Adrenal gland (tissue), 9 donors: ENCODE measurements at regions not wholly inside any gene's neighbourhood (a gene's known extent, or its start where the extent isn't known, plus 50 kb on each side); places are given as distances from the start of the nearest gene placed in this dataset.

Experiments used
- DNase-seq, 7 donors: peaks; one replicate each; pipeline ENCODE4 v3.0.0-alpha.2; 2019 to 2020
- H3K27ac ChIP-seq, 5 donors: fragments of 200-600 bp; sonication (generic) in 4 of 5; 1 replicate in 3 of 5; 2 replicates in 2 of 5; pipeline versions ENCODE4 v1.5.1 to v1.8.0; 2016 to 2020; ENCODE audit warnings: mild to moderate bottlenecking in 1 of 5
- H3K27me3 ChIP-seq: fragments of 200-600 bp; 2 replicates; pipeline ENCODE4 v1.8.0; 2021
- H3K36me3 ChIP-seq, 2 donors: fragments of 200-600 bp; replicated peaks in 1 of 2; 1 replicate in 1 of 2; 2 replicates in 1 of 2; pipeline versions ENCODE4 v1.5.1 to v1.8.0; 2018 to 2022
- H3K4me1 ChIP-seq, 2 donors: fragments of 200-600 bp; replicated peaks in 1 of 2; 1 replicate in 1 of 2; 2 replicates in 1 of 2; pipeline versions ENCODE4 v1.5.1 to v1.8.0; 2018 to 2021
- H3K4me3 ChIP-seq, 4 donors: fragments of 200-600 bp; sonication (generic) in 3 of 4; one replicate each; pipeline ENCODE4 v1.5.1; 2016 to 2018
- H3K9me3 ChIP-seq, 3 donors: fragments of 200-600 bp; sonication (generic) in 1 of 3; replicated peaks in 1 of 3; 1 replicate in 2 of 3; 2 replicates in 1 of 3; pipeline versions ENCODE4 v1.5.1 to v1.8.0; 2016 to 2021
- POLR2A ChIP-seq, 2 donors: fragments of 450-650 bp; IDR thresholded peaks; one replicate each; pipeline ENCODE4 v1.6.1; 2017; ENCODE audit warnings: antibody characterized with exemption in 2 of 2, mild to moderate bottlenecking in 2 of 2, moderate library complexity in 1 of 2
- WGBS, 4 donors: extraction: QIAGEN DNeasy Blood & Tissue Kit in 2 of 4; methylation state at CpG; one replicate each; pipeline versions ENCODE4 v1.1.5 to v1.1.7; 2013 to 2017; 5-methylcytosine and 5-hydroxymethylcytosine counted together
- intact Hi-C, 2 donors: fragments of 100-400 bp; cut with DNase I; formaldehyde crosslinking; loops; one replicate each; pipeline versions ENCODE4 v1.14.1 to v1.15.0; 2022 to 2023
- TF ChIP-seq, protein P1 (sequence below), 6 experiments: fragments of 450-650 bp in 4 of 6; fragments of 200-600 bp in 2 of 6; sonication (generic) in 1 of 6; IDR thresholded peaks; 1 replicate in 5 of 6; 2 replicates in 1 of 6; pipeline versions ENCODE4 v1.5.1 to v1.8.0; 2016 to 2021; ENCODE audit warnings: antibody characterized with exemption in 6 of 6, mild to moderate bottlenecking in 2 of 6, moderate library complexity in 1 of 6
- donor health status: healthy with polysubstance abuse.
- donor health status: Bipolar disorder and iron deficiency.
- donor health status: DM: yes; HTN: yes; CAD: no.
- donor health status: DM: no; HTN: no; CAD: no.
- donor health status: DM: no; HTN: no; CAD: no.

DNA sequence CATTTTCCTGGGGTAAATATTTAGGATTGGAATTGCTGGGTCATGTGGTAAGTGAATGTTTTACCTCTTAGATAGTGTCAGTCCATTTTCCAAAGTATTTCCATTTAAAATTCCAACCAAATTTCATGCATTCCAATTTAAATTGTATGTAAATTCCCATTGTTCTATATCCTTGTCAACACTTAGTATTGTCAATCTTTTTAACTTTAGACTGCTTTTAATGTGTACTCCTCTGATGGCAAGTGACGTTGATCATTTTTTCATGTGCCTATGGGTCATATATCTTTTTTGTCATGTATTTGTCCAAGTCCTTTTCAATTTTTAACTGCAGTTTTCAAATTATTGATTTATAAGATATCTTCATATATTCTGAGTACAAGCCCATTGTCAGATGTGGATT is 80.8 kb upstream of the FAM20C start:
- intact Hi-C loops, result no loop called here
- no peak overlapping the region for H3K27ac ChIP-seq
- TF ChIP-seq, protein P1, sequence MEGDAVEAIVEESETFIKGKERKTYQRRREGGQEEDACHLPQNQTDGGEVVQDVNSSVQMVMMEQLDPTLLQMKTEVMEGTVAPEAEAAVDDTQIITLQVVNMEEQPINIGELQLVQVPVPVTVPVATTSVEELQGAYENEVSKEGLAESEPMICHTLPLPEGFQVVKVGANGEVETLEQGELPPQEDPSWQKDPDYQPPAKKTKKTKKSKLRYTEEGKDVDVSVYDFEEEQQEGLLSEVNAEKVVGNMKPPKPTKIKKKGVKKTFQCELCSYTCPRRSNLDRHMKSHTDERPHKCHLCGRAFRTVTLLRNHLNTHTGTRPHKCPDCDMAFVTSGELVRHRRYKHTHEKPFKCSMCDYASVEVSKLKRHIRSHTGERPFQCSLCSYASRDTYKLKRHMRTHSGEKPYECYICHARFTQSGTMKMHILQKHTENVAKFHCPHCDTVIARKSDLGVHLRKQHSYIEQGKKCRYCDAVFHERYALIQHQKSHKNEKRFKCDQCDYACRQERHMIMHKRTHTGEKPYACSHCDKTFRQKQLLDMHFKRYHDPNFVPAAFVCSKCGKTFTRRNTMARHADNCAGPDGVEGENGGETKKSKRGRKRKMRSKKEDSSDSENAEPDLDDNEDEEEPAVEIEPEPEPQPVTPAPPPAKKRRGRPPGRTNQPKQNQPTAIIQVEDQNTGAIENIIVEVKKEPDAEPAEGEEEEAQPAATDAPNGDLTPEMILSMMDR (IDR thresholded peaks at IDR 0.05), result no peak
- no peak for TF ChIP-seq POLR2A (IDR thresholded peaks at IDR 0.05)
- peaks cover 0 to 6% (median 0%) of the 10 kb centered on the region in 3 donors for H3K9me3 ChIP-seq
- no peaks in the 10 kb centered on the region for H3K27me3 ChIP-seq
- DNase-seq, result no peak
- 63 to 83% (median 81%) methylated on average over 1 of the region's 1 CpG for WGBS, 4 donors
- H3K4me3 ChIP-seq, result no peak overlapping the region
- peaks cover 12 to 24% of the 10 kb centered on the region in 2 donors for H3K4me1 ChIP-seq
- no peaks in the 10 kb centered on the region for H3K36me3 ChIP-seq

DNA sequence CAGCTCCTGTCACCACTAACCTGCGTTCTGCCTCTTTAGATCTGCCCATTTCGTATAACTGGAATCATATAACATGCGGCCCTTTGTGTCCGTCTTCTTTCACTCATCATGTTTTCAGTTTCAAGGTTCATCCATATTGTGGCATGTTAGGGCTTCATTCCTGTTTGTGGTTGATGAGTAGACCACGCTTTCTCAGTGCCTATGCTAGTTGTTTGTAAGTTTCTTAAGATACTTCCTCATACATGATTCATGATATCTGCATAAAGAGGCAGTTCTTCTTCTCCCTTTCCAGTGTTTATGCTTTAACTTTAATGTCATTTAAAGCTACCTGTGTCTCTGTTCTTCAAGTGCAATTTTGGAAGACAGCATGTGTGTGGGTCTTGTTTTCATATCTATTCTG is 79.5 kb upstream of the FAM20C start:
- no peak overlapping the region for H3K4me3 ChIP-seq
- intact Hi-C loops, result no loop called here

GRCh38 chr7:115274-115911 is 77.0 kb upstream of the FAM20C start:
- intact Hi-C loops, result no loop called here
- peaks cover 0 to 6% (median 0%) of the 10 kb centered on the region in 3 donors for H3K9me3 ChIP-seq
- peak in 5 of 7 donors; percentile 44 to 72 (median 66) for DNase-seq
- H3K36me3 ChIP-seq, result no peaks in the 10 kb centered on the region
- no peak overlapping the region for H3K4me3 ChIP-seq
- H3K4me1 ChIP-seq, result peaks cover 12 to 35% of the 10 kb centered on the region in 2 donors
- H3K27ac ChIP-seq, result peak overlapping the region; percentile 40 to 92 (median 67)
- H3K27me3 ChIP-seq, result no peaks in the 10 kb centered on the region
- WGBS, 4 donors, result 36 to 55% (median 44%) methylated on average over 12 of the region's 12 CpGs
- TF ChIP-seq, protein P1 (IDR thresholded peaks at IDR 0.05), result no peak
- no peak for TF ChIP-seq POLR2A (IDR thresholded peaks at IDR 0.05)

More for the DNA sequence above, 79.5 kb upstream of the FAM20C start:
- H3K9me3 ChIP-seq, result peaks cover 0 to 6% (median 0%) of the 10 kb centered on the region in 3 donors
- H3K4me1 ChIP-seq, result peaks cover 12 to 25% of the 10 kb centered on the region in 2 donors
- no peaks in the 10 kb centered on the region for H3K27me3 ChIP-seq
- H3K36me3 ChIP-seq, result no peaks in the 10 kb centered on the region
- no peak for DNase-seq
- TF ChIP-seq, protein P1 (IDR thresholded peaks at IDR 0.05), result no peak
- TF ChIP-seq POLR2A (IDR thresholded peaks at IDR 0.05), result no peak
- H3K27ac ChIP-seq, result no peak overlapping the region
- WGBS, 4 donors, result 72 to 89% (median 77%) methylated on average over 5 of the region's 5 CpGs

DNA sequence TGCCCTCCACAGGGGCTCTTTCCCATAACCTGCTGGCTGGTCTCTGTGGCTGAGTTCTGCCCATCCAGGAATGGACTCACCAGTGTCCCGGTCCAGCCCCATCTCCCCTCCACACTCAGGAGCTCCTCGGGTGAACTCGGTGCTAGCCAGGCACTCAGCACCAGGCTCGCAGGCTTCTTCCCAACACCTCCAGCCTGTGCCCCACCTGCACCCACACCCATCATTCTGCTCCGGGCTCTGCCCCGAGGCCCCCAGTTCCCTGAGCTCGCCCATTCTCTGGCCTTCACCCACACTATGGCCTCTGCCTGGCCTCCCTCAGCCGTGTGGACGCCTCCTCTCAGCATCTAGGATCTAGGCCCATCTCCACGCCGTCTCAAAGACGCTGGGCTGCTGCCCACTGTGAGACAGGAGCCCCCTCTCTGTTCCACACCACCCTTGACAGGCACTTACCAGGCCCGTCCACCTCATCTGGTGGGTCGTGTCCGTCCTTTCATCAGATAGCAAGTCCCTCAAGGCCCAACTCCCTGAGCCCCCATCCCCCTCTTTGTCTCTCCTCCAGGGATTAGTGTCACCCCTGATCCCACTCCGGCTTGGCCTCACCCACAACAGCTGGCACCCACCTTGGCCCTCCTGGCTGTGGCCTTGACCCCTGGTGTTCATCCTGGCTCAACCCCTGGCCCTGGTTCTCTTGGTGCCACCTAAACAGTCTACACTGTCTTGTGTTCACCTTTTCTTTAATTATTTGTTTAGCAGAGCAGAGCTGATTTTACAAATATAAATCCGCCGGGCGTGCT is 76.0 kb upstream of the FAM20C start:
- Histone ChIP-seq H3K4me1 (peaks cover 12 to 35% of the 10 kb centered on the region in 2 donors), H3K27ac (peak overlapping the region in 3 of 5 donors; percentile 56 to 92 (median 76)), H3K9me3 (peaks cover 0 to 6% (median 0%) of the 10 kb centered on the region in 3 donors), H3K36me3 (no peaks in the 10 kb centered on the region), H3K4me3 (no peak overlapping the region), H3K27me3 (no peaks in the 10 kb centered on the region)
- DNase-seq, result no peak
- WGBS, 4 donors, result 92 to 96% (median 95%) methylated on average over 19 of the region's 19 CpGs
- no peak for TF ChIP-seq POLR2A (IDR thresholded peaks at IDR 0.05)
- TF ChIP-seq, protein P1 (IDR thresholded peaks at IDR 0.05), result no peak
- intact Hi-C loops, result no loop called here
